ENCODE measurements at regions not wholly inside any gene's neighbourhood (a gene's known extent, or its start where the extent isn't known, plus 50 kb on each side); places are given as distances from the start of the nearest gene placed in this dataset.

DNA sequence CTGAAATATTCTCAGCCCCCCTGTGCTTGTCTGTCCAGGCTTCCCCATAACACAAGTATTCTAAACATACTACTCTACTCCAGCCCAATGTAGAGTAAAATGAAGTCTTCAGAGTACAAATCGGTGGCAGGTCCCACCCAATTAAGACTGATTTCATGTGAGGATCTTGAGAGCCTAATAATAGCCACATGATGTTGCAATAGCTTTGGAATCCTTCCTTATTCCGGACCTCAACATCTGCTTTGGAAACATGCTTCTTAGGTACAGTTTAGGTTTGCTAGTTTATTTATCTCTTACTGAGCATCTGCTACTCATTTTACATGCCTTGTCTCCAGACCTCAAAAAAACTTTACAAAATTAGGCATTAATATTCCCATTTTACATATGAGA, 207.3 kb upstream of the RAB6C start:
- DNase-seq = no peak

DNA sequence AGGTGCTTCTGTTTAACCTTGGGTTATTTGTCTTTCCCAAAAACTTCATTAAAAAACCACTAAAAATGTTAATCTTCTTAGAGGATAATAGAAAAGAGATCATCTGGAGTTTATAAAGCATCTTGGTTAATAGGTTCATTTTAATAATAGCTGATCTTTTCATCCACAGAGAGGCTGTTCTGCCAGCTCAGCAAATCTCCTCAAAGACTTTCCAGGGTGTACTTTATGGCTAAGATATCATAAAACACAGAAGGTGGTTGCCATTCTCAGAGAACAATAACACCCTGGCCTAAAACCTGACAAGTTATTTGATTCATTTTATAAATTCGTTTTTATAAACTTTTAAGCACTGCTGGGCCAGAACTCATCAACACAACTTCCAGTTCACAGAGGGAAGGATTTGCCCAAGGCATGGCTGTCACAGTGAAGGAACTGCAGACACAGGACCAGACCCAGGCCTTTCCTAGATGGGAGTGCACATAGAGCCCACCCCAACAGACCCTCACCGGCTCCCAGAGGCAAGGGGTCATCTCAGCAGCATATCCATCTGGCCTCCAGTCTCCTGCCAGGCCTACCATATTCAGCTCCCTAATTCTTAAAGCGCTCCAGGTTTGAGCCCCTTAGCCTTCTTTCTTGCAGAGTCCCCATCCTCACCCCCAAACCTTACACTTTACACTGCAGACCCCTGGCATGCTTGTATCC, 203.4 kb upstream of the RAB6C start:
- no peak for DNase-seq

DNA sequence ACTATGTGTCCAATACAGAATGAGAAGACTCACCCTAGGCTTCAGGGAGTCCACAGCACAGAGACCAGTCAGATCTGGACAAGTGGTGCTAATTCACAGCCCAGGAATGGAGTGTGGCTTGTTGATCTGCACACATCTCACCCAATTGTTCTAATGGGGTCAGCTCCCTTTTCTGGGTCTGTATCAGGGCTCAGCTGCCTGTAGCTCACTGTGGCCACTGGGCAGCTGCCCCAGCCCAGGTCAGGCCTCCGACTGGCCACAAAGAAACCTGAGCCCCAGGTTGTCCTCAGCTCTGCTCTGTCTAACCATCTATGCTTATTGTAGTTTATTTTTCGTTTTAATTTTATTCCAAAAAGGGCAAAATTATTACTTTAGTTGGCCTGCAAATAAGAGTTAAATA, 202.3 kb upstream of the RAB6C start:
- DNase-seq = no peak

DNA sequence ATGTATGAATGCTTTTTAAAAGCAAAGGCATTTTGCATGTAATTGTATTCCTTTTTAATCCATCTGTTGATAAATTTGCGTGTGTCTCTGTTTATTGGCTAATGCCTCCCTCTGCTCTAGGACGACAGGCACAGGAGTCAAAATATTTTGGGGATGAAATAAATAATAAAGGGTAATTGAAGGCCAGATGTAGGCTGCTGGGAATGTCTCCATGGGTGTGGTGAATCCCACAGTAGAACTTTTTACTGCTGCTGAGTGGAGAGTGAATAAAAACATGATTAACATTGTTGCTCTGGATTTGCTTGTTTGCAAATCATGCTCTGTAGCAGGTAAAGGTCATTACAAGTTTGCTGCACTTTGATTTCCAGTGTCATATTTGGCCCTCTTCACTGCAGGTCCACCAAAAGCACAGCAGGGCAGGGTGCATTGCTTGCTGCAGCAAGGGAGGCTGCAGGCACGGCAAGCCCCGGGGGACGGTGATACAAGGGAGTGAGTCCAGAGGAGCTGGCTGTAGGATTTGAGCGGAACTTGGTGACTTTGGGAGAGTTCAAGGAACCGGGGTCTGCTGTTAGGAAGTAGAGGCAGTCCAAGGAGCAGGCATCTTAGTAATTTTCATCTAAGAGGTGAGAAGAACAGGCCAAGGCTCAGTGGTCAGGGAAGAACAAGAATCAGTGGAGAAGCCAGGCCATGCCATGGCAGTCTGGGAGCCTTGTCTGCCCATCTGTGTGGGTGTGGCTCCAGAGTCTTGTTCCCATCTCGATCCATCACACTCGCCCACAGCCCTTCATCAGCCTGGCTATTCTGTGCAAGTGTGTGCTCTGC, 201.5 kb upstream of the RAB6C start:
- no peak for DNase-seq

DNA sequence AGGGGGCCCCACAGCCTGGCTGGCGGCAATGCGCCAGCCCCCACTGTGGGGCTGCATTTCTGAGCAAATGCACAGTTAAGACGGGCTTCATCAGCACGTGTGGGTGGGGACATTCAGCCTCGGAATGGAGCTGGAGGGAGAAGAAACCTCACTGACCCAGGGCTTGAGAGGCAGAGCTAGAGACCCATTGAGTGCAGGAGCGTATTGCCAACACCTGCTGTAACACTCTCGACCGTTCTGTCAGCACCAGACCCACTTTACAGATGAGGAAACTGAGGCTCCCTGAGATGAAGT, 200.9 kb upstream of the RAB6C start:
- DNase-seq = no peak

DNA sequence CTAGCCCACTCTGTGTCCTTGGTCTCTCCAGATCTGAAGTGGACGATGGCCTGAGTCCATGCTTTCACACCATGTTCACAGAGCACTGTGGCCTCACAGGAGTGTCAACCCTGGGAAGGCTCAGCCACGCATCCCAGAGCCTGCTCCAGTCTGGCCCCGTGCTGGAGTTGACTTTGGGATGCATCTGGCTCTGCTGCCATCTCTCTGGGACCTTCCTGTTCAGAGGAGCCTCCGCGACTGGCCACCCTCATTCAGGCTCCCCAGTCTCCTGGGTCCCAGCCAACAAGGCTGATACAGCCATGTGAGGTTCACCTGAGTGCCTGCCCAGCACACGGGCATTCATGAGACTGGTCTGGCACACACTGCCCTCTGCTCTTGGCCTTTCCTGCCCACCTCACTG, 199.7 kb upstream of the RAB6C start:
- DNase-seq = no peak

DNA sequence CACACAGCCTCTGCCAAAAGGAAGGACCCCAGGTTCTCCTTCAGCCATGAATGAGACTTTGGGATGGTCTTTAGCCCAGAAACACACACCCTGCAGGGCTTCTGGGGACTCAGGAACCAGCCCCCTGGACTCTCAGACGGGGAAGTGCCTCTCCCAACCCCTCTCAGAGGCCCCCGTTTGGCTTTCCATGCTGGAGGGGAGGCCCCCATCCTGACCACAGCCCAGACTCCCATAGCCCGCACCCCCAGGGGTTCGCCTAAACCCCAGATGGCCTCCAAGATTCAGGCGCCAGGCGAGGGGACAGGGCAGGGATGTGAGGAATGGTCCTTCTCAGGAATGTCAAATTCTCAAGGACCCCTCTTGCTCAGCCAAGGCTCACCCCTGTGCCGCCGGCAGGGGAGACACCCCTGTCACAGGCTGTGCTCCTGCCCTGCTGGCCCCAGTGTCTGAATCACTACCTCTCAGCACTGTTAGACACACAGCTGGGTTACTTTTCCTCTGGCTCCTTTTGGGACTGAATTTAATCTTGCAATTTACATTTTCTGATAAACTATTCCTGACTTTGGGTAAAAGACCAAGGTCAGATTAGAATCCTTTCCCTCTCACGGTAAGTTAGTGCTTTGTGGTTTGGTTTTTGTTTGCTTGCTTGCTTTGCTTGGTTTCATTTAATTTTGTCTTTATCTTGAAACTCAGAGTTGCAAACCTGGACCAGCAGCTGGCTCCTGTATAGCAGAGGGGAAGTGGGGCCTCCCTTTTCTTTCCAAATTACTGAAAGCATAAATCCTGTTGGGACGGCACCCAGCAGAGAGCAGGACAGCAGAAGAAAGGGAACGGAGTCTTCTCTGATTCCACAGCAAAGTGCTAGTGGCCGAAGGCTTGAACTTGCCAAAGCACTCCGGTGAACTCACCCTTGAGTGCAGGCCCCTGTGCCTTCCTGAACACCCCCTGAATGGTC, 198.9 kb upstream of the RAB6C start:
- DNase-seq = no peak

DNA sequence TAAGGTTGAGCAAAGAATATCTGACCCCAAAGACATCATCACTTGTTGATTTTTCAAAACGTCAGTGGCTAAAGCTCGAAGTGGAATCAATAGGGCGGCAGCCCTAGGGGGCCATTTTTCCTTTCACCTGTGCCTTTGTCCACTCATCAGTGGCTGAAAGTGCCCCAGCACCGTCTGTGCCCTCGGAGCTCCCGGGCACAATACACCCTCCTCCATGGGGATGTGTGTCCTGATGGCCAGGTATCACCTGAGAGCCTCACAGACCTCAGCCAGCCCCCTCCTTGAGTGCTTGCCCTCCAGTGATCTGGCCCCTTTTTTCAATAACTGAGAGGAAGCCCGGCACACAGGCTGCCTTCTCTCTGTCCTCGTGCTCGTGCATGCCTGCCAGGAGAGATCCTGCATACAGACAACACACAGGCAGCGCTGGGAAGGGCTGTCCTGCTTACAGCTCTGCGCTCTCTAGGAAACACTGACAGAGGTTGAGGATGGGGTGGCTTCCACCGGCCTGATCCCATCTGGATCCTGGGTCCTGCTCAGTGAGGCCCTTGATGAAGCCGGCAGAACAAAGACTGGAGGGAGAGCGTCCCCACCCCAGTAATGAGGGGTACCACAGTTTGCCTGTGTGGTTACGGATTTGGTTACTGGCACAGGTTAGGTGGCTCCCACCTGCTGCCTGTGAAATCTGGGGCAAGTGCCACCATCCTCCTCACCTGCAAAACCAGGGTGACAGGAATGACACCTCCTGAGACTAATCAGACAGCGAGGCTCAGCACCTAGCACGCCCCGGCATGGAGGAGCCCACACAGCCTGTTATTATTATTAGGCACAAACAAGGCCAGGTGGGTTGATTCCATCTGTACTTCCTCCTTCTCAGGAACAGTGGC, 197.5 kb upstream of the RAB6C start:
- DNase-seq = no peak

DNA sequence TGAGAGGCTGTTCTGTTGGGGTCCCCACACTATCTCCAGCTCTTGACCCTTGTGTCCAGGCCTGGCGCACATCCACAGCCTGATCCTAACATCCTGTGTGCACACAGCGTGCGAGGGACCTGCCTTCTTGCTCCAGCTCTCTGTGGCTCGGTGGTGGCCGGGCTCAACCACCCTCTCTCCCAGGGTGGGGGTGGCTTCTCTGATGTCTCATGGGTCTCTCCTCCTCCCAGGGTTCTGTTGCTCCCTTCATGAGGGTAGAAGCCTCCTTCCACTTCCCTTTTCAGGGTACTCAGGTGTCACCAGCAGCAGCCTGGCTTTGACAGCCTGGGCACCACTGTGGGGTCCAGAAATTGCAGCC, 196.9 kb upstream of the RAB6C start:
- no peak for DNase-seq

DNA sequence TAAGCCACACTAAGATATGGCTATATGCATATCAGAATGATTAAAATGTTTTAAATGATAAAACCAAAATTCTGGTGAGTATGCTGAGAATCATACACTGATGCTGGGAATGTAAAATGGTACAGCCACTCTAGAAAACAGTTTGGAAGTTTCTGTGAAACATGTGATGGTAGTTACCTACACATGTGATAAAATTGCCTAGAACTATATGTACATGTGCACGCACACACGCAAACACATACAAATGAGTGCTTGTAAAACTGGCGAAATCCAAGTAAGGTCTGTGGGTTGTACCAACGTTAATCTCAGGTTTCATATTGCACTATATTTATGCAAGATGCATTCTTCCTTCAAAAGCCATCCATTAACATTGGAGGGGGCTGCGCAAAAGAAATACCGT, 195.0 kb upstream of the RAB6C start:
- DNase-seq = no peak

DNA sequence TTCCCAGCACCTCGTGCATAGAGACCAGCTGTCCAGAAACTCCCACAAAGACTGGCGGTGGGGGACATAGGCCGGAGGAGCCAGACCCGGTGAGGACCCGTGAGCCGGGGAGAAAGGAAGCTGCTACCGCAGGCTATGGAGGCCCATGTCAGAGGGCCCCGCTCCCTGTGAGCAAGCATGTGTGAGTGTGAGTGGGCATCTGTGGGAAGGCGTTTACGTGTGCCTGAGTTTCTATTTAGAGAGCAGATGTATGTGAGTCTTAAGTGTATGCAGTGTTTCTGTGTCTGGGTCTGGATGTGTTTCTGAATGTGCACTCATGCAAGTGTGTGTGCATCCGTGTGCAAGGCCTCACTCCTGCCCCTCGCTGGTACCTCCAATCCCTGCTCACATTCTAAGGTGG, 187.8 kb upstream of the RAB6C start:
- DNase-seq = no peak

DNA sequence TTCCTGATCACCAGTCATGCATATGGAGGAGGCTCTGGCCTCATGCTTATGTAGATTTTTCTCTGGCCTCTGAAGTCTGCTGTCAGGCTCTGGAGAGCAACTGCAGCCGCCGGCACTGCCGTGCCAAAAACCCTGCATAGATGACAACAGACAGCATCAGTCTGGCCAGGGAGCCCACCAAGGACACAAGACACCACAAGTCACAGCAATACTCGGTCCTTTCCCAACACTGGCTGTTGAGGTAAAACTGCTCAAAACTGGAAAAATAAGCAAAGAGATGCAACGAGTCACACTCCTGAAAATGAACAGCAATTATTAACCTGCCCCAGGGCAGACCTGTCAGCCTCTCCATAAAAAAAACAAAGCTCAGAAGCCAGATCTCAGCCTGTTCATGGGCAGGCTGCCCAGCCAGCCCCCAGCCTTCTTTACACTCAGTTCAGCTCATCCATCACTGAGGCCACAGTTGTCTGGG, 186.0 kb upstream of the RAB6C start:
- no peak for DNase-seq

DNA sequence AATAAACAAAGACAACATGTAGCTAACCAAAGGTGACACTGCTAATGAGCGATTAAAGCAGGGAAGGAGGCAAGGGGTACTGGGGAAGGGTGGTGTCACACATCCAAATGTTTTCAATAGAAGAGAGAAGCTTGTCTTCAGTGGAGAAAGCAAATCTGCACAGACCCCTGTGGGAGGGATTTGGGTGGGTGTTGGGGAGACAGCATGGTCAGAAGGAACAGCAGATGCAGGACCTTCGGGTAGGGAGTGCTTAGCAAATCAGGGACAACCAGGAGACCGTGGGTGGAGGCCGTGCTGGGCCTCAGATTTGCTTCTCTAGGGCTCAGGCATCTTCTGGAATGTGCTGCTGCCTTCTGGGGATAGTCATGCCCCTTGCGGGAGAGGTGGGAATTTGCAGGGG, 185.3 kb upstream of the RAB6C start:
- no peak for DNase-seq

DNA sequence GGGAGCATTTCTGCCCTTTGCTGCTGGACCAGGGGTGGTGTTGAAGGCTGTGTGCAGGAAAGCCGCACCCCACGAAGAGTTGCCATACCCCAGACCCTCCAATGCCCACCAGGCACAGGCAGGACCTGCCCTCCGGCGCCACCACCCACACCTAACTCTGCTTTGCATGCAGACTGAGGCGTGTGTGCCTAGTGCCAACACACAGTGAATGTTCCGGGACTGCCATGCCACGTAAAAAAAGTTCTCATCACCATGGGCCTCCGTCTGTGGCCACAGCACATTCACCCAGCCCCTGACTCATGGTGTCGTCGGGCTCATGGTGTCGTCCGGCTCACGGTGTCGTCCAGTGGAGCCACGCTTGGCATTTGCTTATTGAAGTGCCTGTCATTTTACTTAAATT, 184.9 kb upstream of the RAB6C start:
- no peak for DNase-seq

DNA sequence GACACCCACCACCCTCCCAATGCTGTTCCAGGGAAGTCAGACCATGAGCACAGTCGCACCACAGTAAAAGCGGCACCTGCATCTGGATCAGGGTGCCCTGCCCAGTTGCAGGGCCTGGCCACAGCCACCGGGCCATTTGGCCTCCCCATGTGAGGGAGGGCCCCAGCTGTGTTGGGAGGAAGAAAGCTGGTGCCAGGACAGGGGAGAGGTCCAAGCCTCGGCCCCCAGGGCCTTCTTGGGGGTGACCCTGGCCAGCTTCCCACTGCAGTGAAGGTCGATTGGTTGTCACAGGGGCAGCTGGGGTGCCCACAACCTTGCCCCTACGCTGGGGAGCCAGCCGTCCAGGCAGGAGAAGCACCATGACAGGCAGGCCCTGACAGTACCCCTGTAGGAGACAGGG, 183.2 kb upstream of the RAB6C start:
- DNase-seq = no peak

DNA sequence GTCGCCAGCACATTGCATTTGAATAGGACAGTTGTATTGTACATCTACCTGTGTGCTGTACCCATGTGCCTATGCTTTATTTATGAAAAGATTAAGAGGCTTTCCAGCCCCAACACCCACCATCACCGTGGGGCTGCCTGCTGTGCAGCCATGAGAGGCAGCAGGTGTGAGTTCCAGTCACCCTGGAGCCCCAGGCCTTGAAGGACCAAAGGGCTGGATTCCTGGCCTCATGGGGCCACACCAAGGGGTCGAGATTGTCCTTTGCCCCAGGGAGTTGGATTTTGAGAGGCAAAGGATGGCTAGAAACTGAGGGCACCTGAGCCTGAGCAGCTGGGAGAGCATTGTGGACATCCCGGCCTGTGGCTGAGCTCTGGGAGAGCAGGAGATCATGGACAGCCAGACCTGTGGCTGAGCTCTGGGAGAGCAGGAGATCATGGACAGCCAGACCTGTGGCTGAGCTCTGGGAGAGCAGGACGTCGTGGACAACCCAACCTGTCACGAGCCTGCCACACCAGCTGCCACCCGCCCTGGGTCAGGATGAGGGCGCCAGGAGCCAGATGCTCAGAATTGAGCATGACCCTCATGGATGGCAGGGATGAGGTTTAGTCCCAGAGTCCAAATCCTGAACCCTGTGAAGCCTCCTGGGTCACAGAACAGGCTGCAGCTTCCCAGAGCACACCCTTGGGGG, 182.5 kb upstream of the RAB6C start:
- no peak for DNase-seq

DNA sequence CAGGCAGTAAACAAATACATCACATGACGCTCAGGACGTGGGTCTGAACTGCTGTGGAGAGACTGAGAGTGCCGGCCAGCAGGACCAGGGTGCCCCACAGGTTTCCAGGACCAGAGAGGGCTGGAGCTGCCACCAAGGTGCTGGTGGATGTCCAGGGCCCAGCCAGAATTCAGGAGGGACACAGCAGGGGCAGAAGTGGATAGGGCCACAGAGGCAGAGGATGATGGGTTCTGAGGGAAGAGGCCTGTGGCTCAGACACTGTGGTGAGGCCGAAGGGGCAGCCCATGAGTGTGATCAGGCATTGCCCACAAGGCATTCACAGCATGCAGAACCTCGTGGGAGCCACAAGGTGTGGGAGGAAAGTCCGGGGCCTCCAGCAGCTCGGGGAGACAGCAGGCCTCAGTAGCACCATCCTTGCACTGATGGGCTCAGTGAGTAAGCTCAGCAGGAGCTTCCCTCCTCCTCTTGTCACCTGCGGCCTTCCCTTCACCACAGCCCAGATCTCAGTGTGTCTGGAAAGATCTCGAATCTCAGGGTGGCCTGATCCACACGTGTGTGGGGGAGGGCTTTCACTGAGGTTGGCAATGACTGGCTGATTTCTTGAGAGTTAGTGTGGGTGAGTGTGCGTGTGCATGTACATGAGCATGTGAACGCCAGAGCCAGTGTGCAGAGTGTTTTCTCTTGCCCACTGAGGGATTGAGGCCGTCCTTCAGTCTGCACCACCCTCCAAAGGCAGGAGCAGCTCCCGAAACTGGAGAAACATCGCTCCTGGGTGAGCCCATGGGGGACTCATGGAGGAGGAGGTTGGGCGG, 181.8 kb upstream of the RAB6C start:
- no peak for DNase-seq

DNA sequence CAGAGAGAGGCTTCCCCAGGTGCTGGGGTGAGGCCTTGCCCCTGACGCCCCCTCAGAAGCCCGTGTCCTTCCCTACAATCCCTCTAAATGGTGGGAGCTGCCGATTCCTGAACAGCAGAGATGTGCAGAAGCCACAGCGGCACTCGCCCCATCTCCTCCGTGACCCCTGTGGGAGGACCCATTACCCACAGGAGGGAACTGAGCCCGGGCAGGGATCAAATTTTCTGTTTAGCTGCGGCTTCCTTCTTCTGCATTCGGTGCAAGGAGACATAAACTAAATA, 181.2 kb upstream of the RAB6C start:
- DNase-seq = no peak

DNA sequence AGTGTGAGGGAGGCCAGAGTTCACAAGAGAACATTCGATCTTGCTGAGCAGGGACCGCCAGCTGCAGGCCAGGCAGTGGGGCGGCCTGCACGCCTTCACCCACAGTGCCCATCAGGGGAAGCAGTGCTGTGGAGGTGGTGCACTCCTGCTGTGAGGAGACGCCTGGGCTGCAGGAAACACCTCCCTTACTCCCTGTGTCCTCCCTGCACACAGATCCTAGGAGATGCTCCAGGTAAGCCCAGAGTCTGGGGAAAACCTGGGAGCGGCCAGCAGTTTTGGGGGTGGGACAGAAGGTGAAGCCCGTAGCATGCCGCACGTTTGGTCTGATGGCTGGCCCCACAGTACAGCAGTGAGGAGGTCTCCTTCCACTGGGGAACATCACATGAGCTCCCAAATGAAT, 180.8 kb upstream of the RAB6C start:
- no peak for DNase-seq

DNA sequence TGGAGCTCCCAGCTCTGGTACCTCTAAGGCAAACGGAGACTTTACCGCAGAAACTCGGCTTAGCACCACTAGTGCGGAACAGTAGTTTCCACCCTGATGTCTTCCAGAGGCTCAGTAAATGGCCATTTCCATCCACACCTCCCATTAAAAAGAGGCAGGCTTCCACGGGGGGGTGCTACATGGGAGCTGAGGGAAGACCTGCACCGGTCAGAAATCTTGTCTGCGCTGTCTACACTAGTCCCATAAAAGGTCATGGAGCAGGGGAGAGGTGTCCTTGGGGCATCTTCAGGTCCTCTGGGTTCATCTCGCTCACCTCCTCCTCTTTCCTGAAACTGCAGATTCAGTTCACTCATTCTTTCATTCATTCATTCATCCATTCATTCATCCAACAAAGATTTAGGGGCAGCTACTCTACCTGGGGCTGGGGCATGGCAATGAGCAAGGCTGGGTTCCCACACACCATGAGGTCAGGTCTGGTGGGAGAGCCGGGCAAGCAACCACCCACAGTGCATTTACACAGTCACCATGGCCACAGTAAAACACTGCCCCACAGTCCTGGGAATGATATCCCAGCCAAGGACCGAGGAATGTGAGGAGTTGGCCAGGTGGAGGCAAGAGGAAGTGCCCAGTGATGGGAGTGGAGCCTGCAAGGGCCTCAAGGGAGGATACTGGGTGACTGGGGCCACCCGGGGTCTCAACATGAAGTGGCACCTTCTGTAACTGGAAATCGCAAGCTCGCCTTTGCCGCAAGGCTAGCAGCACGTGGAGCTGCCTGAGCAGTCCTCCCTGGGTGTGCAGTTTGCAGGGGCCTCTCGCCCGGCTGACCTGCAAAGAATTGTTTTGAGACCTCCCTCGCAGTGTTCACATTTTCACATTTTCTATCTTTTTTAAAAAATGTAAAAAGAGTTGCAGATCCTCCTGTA, 180.2 kb upstream of the RAB6C start:
- no peak for DNase-seq

Measured in activated gamma-delta T cell treated with Interleukin-2 at 50 U/mL for 16 hours (primary cell).